Neural cell (in vitro differentiated cells): ENCODE measurements at regions not wholly inside any gene's neighbourhood (a gene's known extent, or its start where the extent isn't known, plus 50 kb on each side); places are given as distances from the start of the nearest gene placed in this dataset.

Source experiments
- H2AFZ ChIP-seq: fragments of 200-600, 300-800 bp; sonication (generic), shearing (Covaris generic); 2 replicates; pipeline ENCODE4 v1.6.0; 2014; ENCODE audit warnings: low read depth, mild to moderate bottlenecking, antibody characterized with exemption, low read length, moderate library complexity
- H3F3A ChIP-seq: fragments of 200-600 bp; shearing (Covaris generic); 2 replicates; pipeline ENCODE4 v1.6.1; 2016; ENCODE audit warnings: mild to moderate bottlenecking, moderate library complexity, mixed read lengths, antibody characterized with exemption, low read length; ENCODE audit not compliant: insufficient read depth, poor library complexity, severe bottlenecking
- H3K27ac ChIP-seq: fragments of 200-600, 300-800 bp; sonication (generic), shearing (Covaris generic); 2 replicates; pipeline ENCODE4 v1.5.1; 2014; ENCODE audit warnings: mild to moderate bottlenecking, low read length, moderate library complexity
- H3K27me3 ChIP-seq: fragments of 300-800, 200-600 bp; sonication (generic), shearing (Covaris generic); 2 replicates; pipeline ENCODE4 v1.6.0; 2014; ENCODE audit warnings: mild to moderate bottlenecking, low read depth, low read length, moderate library complexity; ENCODE audit not compliant: insufficient read depth
- H3K36me3 ChIP-seq: fragments of 300-800, 200-600 bp; sonication (generic), shearing (Covaris generic); 2 replicates; pipeline ENCODE4 v1.5.1; 2014; ENCODE audit warnings: mild to moderate bottlenecking, antibody characterized with exemption, low read length, moderate library complexity; ENCODE audit not compliant: insufficient read depth
- H3K4me2 ChIP-seq: fragments of 300-800, 200-600 bp; sonication (generic), shearing (Covaris generic); 2 replicates; pipeline ENCODE4 v1.6.0; 2014; ENCODE audit warnings: mild to moderate bottlenecking, low read length
- H3K4me3 ChIP-seq: fragments of 300-800, 200-600 bp; sonication (generic), shearing (Covaris generic); 2 replicates; pipeline ENCODE4 v1.5.1; 2014; ENCODE audit warnings: mild to moderate bottlenecking, low read length, moderate library complexity
- H3K79me2 ChIP-seq: fragments of 200-600 bp; shearing (Covaris generic); replicated peaks from 2 replicates; pipeline ENCODE4 v1.6.0; 2014; ENCODE audit warnings: mild to moderate bottlenecking, low read length, moderate library complexity; ENCODE audit not compliant: insufficient read depth
- H3K9ac ChIP-seq: fragments of 300-800, 200-600 bp; sonication (generic), shearing (Covaris generic); 2 replicates; pipeline ENCODE4 v1.6.1; 2016; ENCODE audit warnings: mild to moderate bottlenecking, low read length, mixed read lengths
- H3K9me2 ChIP-seq: fragments of 200-600 bp; shearing (Covaris generic); 2 replicates; pipeline ENCODE4 v1.6.1; 2016; ENCODE audit warnings: mild to moderate bottlenecking, low read length, mixed read lengths; ENCODE audit not compliant: insufficient read depth
- H3K9me3 ChIP-seq: fragments of 200-600, 300-800 bp; sonication (generic), shearing (Covaris generic); 2 replicates; pipeline ENCODE4 v1.6.1; 2016; ENCODE audit warnings: mild to moderate bottlenecking, mixed run types, low read length, moderate library complexity, mixed read lengths
- H4K20me1 ChIP-seq: fragments of 200-600 bp; shearing (Covaris generic); 2 replicates; pipeline ENCODE4 v1.6.1; 2016; ENCODE audit warnings: mild to moderate bottlenecking, mixed run types; ENCODE audit not compliant: insufficient read depth
- CTCF ChIP-seq: fragments of 450-650 bp; IDR thresholded peaks from 2 replicates; pipeline ENCODE4 v1.5.1; 2014; ENCODE audit warnings: antibody characterized with exemption, mild to moderate bottlenecking, moderate library complexity; ENCODE audit not compliant: poor library complexity, severe bottlenecking
- EP300 ChIP-seq: fragments of 450-650 bp; conservative IDR thresholded peaks from 2 replicates; pipeline ENCODE4 v1.6.1; 2014; ENCODE audit warnings: antibody characterized with exemption, mild to moderate bottlenecking, moderate library complexity; ENCODE audit not compliant: poor library complexity, severe bottlenecking
- EZH2 ChIP-seq: fragments of 200-600, 300-800 bp; shearing (Covaris generic), sonication (generic); IDR thresholded peaks from 2 replicates; pipeline ENCODE4 v1.6.1; 2014; ENCODE audit warnings: antibody characterized with exemption, low read length, borderline replicate concordance, mild to moderate bottlenecking; ENCODE audit not compliant: insufficient read depth, poor library complexity, severe bottlenecking
- MXI1 ChIP-seq: fragments of 450-650 bp; conservative IDR thresholded peaks from 2 replicates; pipeline ENCODE4 v1.6.1; 2014; ENCODE audit warnings: antibody characterized with exemption, mild to moderate bottlenecking; ENCODE audit not compliant: poor library complexity, severe bottlenecking
- POLR2AphosphoS5 ChIP-seq: IDR thresholded peaks from 2 replicates; pipeline ENCODE4 v1.6.1; 2012
- RAD21 ChIP-seq: fragments of 450-650 bp; conservative IDR thresholded peaks from 2 replicates; pipeline ENCODE4 v1.6.1; 2014; ENCODE audit warnings: antibody characterized with exemption, mild to moderate bottlenecking, moderate library complexity
- REST ChIP-seq: IDR thresholded peaks from 2 replicates; pipeline ENCODE4 v1.6.1; 2012; ENCODE audit warnings: borderline replicate concordance
- SMC3 ChIP-seq: fragments of 450-650 bp; conservative IDR thresholded peaks from 2 replicates; pipeline ENCODE4 v1.6.1; 2014; ENCODE audit warnings: antibody characterized with exemption, mild to moderate bottlenecking, moderate library complexity; ENCODE audit not compliant: poor library complexity
- TAF1 ChIP-seq: IDR thresholded peaks from 2 replicates; pipeline ENCODE4 v1.6.1; 2012; ENCODE audit warnings: low read depth

- no peak for TF ChIP-seq RAD21
- TF ChIP-seq TAF1, result no peak
- no peak for TF ChIP-seq POLR2AphosphoS5
- no peak for TF ChIP-seq SMC3
- TF ChIP-seq CTCF, result no peak
- Histone ChIP-seq H3K79me2 (no peaks in the 10 kb centered on the region), H3K4me2 (no peak overlapping the region), H3K4me3 (no peak overlapping the region), H3K27me3 (no peaks in the 10 kb centered on the region), H3K9ac (no peak overlapping the region), H3K27ac (no peak overlapping the region), H3F3A (peaks cover 2% of the 10 kb centered on the region), H2AFZ (no peak overlapping the region), H3K36me3 (no peaks in the 10 kb centered on the region), H3K9me3 (no peaks in the 10 kb centered on the region), H3K9me2 (no peaks in the 10 kb centered on the region), H4K20me1 (no peaks in the 10 kb centered on the region)
Observed at GRCh38 chr7:21123586-21123985, 304.3 kb upstream of the SP4 start.

GRCh38 chr7:21125297-21125696, 302.6 kb upstream of the SP4 start:
- H4K20me1 ChIP-seq, result no peaks in the 10 kb centered on the region
- H3K9me2 ChIP-seq, result no peaks in the 10 kb centered on the region
- no peak overlapping the region for H3K4me3 ChIP-seq
- H2AFZ ChIP-seq, result no peak overlapping the region
- H3K9me3 ChIP-seq, result no peaks in the 10 kb centered on the region
- no peaks in the 10 kb centered on the region for H3K79me2 ChIP-seq
- TF ChIP-seq TAF1, result no peak
- no peak for TF ChIP-seq CTCF
- no peak for TF ChIP-seq EZH2
- no peak for TF ChIP-seq EP300
- TF ChIP-seq RAD21, result no peak
- no peak for TF ChIP-seq SMC3
- no peak for TF ChIP-seq MXI1
- no peaks in the 10 kb centered on the region for H3K36me3 ChIP-seq
- no peak overlapping the region for H3K9ac ChIP-seq
- H3K27me3 ChIP-seq, result no peaks in the 10 kb centered on the region
- no peak overlapping the region for H3K4me2 ChIP-seq
- H3K27ac ChIP-seq, result no peak overlapping the region
- peaks cover 5% of the 10 kb centered on the region for H3F3A ChIP-seq

GRCh38 chr7:21128062-21128817, 299.6 kb upstream of the SP4 start:
- TF ChIP-seq RAD21 (peak; percentile 36), REST (peak; percentile 61), MXI1 (peak; percentile 55), EP300 (peak; percentile 98), POLR2AphosphoS5 (peak; percentile 99), CTCF (no peak), TAF1 (peak; percentile 58), EZH2 (no peak), SMC3 (no peak)
- Histone ChIP-seq H3K9me2 (no peaks in the 10 kb centered on the region), H3K79me2 (no peaks in the 10 kb centered on the region), H3K27ac (peak overlapping the region; percentile 58), H3K36me3 (no peaks in the 10 kb centered on the region), H3K4me2 (peak overlapping the region; percentile 46), H2AFZ (no peak overlapping the region), H3K4me3 (peak overlapping the region; percentile 48), H3K9me3 (no peaks in the 10 kb centered on the region), H3K9ac (peak overlapping the region; percentile 26), H4K20me1 (no peaks in the 10 kb centered on the region), H3F3A (peaks cover 5% of the 10 kb centered on the region), H3K27me3 (no peaks in the 10 kb centered on the region)
